Aorta (tissue), 5 donors: ENCODE measurements at regions not wholly inside any gene's neighbourhood (a gene's known extent, or its start where the extent isn't known, plus 50 kb on each side); places are given as distances from the start of the nearest gene placed in this dataset.

ENCODE experiments used
- ATAC-seq: fragments of 200-7000 bp; cut with Tn5 transposase; one replicate; pipeline ENCODE4 v1.9.1; 2022; ENCODE audit warnings: moderate library complexity; ENCODE audit not compliant: low FRiP score
- DNase-seq, 2 donors: peaks; one replicate each; pipeline ENCODE4 v3.0.0-alpha.2; 2020
- H3K27ac ChIP-seq, 2 donors: one replicate each; pipeline ENCODE4 v1.5.1; 2013; ENCODE audit warnings: low read length in 2 of 2, mild to moderate bottlenecking in 2 of 2, moderate library complexity in 2 of 2, control low read depth in 1 of 2, inconsistent platforms in 1 of 2, low read depth in 1 of 2
- H3K27me3 ChIP-seq, 2 donors: one replicate each; pipeline ENCODE4 v1.6.1; 2013; ENCODE audit warnings: control low read depth in 1 of 2, low read length in 1 of 2, mild to moderate bottlenecking in 1 of 2, moderate library complexity in 1 of 2; ENCODE audit not compliant: insufficient read depth in 2 of 2, control insufficient read depth in 1 of 2
- H3K36me3 ChIP-seq, 2 donors: one replicate each; pipeline ENCODE4 v1.6.1; 2013; ENCODE audit warnings: control low read depth in 1 of 2, low read length in 1 of 2, mild to moderate bottlenecking in 1 of 2; ENCODE audit not compliant: insufficient read depth in 2 of 2, control insufficient read depth in 1 of 2
- H3K4me1 ChIP-seq, 2 donors: one replicate each; pipeline ENCODE4 v1.6.1; 2013; ENCODE audit warnings: low read length in 2 of 2, control low read depth in 1 of 2, mild to moderate bottlenecking in 1 of 2, moderate library complexity in 1 of 2; ENCODE audit not compliant: insufficient read depth in 2 of 2, control insufficient read depth in 1 of 2
- H3K4me3 ChIP-seq, 2 donors: one replicate each; pipeline ENCODE4 v1.5.1; 2013; ENCODE audit warnings: low read length in 2 of 2, control low read depth in 1 of 2, mild to moderate bottlenecking in 1 of 2
- H3K9me3 ChIP-seq: one replicate; pipeline ENCODE4 v1.6.1; 2013; ENCODE audit warnings: mild to moderate bottlenecking, low read length; ENCODE audit not compliant: control insufficient read depth
- WGBS, 2 donors: extraction: QIAGEN DNeasy Blood & Tissue Kit; methylation state at CpG; one replicate each; pipeline ENCODE4 v1.1.7; 2013; 5-methylcytosine and 5-hydroxymethylcytosine counted together
- intact Hi-C, 2 donors: fragments of 100-400 bp; cut with DNase I; formaldehyde crosslinking; loops; one replicate each; pipeline versions ENCODE4 v1.14.2 to v1.15.0; 2022
- donor health status: healthy with polysubstance abuse.
- donor health status: Bipolar disorder and iron deficiency.
- donor health status: DM: no; HTN: no; CAD: no.
- donor health status: DM: no; HTN: no; CAD: no.
- donor health status: DM: yes; HTN: yes; CAD: no.

DNA sequence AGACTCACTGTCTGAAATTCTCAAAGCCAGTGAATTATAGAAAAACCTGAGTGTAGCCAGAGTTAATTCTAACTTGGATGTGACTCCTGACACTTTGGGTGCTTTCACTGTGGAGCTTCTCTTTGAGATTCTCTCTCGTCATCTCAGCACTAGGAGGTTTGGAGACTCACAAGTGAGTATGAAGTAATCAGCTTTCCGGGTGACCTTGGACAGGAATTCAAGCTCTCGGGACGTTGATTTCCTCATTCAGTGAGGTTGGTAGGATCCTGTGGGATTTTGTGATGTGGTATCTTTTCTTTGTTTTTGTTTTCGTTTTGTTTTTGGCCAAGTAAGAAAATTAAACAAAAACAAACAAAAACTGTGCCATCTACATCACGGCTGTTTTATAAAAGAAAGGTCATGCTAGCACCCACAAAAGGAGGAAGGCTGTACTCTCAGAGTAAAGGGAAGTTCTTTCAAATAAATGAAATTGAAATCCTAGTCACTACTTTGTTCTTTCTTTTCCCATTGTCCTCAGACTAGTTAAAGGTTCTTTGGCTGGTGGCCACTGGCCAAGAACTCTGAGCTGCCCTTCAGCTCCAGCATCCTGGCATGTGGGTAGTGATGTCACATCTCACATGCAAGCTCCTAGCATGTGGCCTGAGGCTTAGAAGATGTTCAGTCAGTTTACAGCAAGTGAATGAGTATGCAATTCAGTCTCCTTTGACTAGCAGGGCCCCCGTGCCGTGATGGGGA, 263.3 kb upstream of the TPM1 start:
- peaks cover 0 to 2% of the 10 kb centered on the region in 2 donors for H3K36me3 ChIP-seq
- no peaks in the 10 kb centered on the region for H3K27me3 ChIP-seq
- H3K4me1 ChIP-seq = no peaks in the 10 kb centered on the region
- ATAC-seq = no peak
- no peak overlapping the region for H3K27ac ChIP-seq
- H3K4me3 ChIP-seq = no peak overlapping the region
- DNase-seq = no peak
- H3K9me3 ChIP-seq = no peaks in the 10 kb centered on the region
- 62 to 64% methylated on average over 8 of the region's 8 CpGs for WGBS, 2 donors
- intact Hi-C loops = no loop called here

DNA sequence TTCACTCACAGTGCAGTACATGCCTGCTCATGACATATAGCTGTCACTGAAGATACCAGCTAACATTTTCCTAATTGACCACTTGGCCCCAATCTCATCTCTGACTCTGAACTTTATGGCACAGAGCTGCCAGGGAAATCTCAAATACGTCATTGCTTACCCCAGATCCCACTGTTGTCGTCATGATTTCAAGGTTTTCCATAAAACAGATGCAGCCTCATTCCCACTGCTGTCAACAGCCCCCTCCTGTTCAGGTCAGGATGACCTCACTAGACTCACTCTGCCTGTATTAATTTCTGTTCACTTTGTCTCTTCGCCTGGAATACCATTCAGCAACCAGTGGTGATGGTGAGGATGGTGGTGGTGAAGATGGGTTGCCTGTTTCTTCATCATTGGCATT, 262.6 kb upstream of the TPM1 start:
- H3K4me1 ChIP-seq = no peaks in the 10 kb centered on the region
- H3K27me3 ChIP-seq = no peaks in the 10 kb centered on the region
- WGBS, 2 donors = 82 to 83% methylated on average over 3 of the region's 3 CpGs
- ATAC-seq (no peak), DNase-seq (no peak)
- H3K27ac ChIP-seq = no peak overlapping the region
- H3K36me3 ChIP-seq = peaks cover 0 to 2% of the 10 kb centered on the region in 2 donors
- no peak overlapping the region for H3K4me3 ChIP-seq
- intact Hi-C loops = loop anchor here (5.0 kb wide), 1 partner anchor 262 kb away; the partner anchor contains the start of gene TPM1 (in 2 of the 2)
- no peaks in the 10 kb centered on the region for H3K9me3 ChIP-seq

GRCh38 chr15:62781081-62781497, 261.5 kb upstream of the TPM1 start:
- DNase-seq = no peak
- intact Hi-C loops = loop anchor here (5.0 kb wide), 1 partner anchor 261 kb away; the partner anchor contains the start of gene TPM1 (in 2 of the 2)
- Histone ChIP-seq H3K4me3 (no peak overlapping the region), H3K9me3 (no peaks in the 10 kb centered on the region), H3K27ac (no peak overlapping the region), H3K36me3 (peaks cover 0 to 2% of the 10 kb centered on the region in 2 donors), H3K4me1 (no peaks in the 10 kb centered on the region), H3K27me3 (no peaks in the 10 kb centered on the region)
- ATAC-seq = no peak
- 54 to 56% methylated on average over 5 of the region's 5 CpGs for WGBS, 2 donors

DNA sequence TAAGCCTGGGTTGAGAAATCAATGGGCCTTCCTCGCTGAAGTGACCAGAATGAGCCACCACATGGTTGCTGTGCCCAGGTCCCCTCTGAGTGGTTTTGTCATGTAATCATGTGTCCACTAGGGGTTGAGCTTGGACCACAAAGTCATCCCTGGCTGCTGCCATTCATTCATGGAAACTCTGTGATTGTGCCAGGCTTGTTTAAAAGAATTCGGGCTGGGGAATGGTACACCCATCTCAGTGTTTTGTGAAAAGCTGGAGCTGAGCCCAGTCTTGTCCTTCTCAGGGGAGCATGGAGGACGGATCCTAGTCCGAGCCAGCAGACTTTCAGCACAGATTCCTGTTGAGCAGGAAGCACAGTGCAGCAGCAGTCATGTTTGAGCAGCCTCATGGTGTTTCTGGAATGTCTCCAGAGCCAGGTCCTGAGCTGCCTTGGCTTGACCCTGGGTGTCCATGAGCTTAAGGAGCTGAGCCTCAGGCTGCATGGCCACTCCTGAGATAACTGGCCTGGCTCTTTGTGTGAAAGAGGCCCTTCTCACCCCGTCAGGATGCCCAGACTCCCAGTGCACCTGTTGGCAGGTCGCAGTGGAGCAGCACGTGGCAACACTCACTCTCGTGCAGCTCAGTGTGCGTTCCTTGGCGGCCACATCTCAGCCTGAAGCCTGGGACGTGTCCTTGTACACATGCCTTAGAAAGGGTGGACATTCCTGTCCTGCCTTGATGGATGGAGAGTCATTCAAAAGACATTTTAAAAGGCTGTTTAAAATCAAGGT, 260.3 kb upstream of the TPM1 start:
- H3K9me3 ChIP-seq = no peaks in the 10 kb centered on the region
- ATAC-seq = peak; percentile 89
- intact Hi-C loops = loop anchor here (1.0 to 5.0 kb wide), 3 partner anchors 260 to 311 kb away; partner anchors contain the start of gene TPM1 (in 2 of the 2)
- 11 to 14% methylated on average over 11 of the region's 11 CpGs for WGBS, 2 donors
- no peaks in the 10 kb centered on the region for H3K27me3 ChIP-seq
- H3K4me1 ChIP-seq = no peaks in the 10 kb centered on the region
- H3K27ac ChIP-seq = peak overlapping the region in 1 of 2 donors; percentile 84
- peaks cover 0 to 2% of the 10 kb centered on the region in 2 donors for H3K36me3 ChIP-seq
- no peak overlapping the region for H3K4me3 ChIP-seq
- DNase-seq = peak; percentile 82 to 87

DNA sequence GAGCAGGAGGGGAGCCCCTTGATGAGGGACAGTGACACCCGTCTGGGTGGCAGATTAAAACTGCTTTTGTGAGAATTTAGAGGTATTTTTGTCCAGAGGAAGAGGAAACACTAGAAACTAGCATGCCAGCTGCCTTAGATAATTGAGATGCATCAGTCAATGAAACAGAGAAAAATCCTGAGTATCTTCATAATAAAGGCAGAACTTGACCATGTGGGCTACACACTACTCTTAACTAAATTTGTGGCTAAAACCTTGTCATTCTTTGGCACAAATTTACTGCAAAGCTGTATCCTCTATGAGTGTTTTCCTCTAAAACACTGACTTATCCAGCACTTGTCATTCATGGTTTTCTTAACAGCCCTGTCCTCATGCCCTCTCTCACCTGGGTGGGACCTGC, 259.7 kb upstream of the TPM1 start:
- no peak for ATAC-seq
- 87 to 100% methylated on average over 1 of the region's 1 CpG for WGBS, 2 donors
- DNase-seq = no peak
- H3K9me3 ChIP-seq = no peaks in the 10 kb centered on the region
- H3K36me3 ChIP-seq = peaks cover 0 to 2% of the 10 kb centered on the region in 2 donors
- H3K4me3 ChIP-seq = no peak overlapping the region
- intact Hi-C loops = loop anchor here (1.0 to 5.0 kb wide), 3 partner anchors 259 to 310 kb away; partner anchors contain the start of gene TPM1 (in 2 of the 2)
- no peak overlapping the region for H3K27ac ChIP-seq
- no peaks in the 10 kb centered on the region for H3K27me3 ChIP-seq
- no peaks in the 10 kb centered on the region for H3K4me1 ChIP-seq

DNA sequence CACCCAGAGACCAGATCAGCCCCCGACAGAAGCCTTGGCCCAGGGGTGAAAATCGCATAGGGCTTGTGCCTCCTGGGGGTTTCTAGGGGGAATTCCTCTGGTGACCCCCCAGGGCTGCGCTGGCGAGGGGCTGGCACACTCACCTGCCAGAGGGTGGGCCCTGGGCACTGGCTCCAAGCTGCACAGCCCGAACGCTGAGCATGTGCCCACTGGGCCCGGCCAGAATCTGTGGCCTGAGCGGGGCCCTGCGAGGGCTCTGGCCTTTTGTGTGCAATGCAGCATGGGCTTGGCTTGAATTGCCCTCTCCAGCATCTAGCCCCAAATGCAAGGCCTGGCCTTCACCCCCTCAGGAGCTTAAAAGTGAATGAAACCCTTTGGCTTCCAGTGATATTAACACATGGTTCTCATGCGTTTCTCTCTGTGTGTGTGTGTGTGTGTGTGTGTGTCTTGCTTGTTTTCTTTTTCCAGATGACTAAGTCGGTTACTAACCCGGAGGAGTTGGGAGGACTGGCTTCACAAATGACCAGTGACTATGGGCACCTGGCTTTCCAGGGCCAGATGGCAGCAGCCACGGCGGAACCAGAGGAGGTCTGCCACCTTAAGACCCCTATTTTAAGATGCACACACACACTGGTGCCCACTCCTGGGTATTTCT, 259.1 kb upstream of the TPM1 start:
- no peaks in the 10 kb centered on the region for H3K4me1 ChIP-seq
- H3K36me3 ChIP-seq = peaks cover 0 to 2% of the 10 kb centered on the region in 2 donors

GRCh38 chr15:62785881-62786828, 256.4 kb upstream of the TPM1 start:
- intact Hi-C loops = loop anchor here in 1 of 2 donors (2.0 kb wide), 1 partner anchor 59 kb away; no protein-coding TSS in a partner anchor
- H3K36me3 ChIP-seq = peaks cover 0 to 1% of the 10 kb centered on the region in 2 donors
- no peaks in the 10 kb centered on the region for H3K9me3 ChIP-seq
- H3K4me3 ChIP-seq = no peak overlapping the region
- H3K27me3 ChIP-seq = no peaks in the 10 kb centered on the region
- 79 to 81% methylated on average over 10 of the region's 10 CpGs for WGBS, 2 donors
- H3K27ac ChIP-seq = no peak overlapping the region
- no peaks in the 10 kb centered on the region for H3K4me1 ChIP-seq
- ATAC-seq (no peak), DNase-seq (no peak)

More for the DNA sequence above, 259.1 kb upstream of the TPM1 start:
- intact Hi-C loops = loop anchor here (2.0 to 5.0 kb wide), 2 partner anchors 259 to 309 kb away; partner anchors contain the start of gene TPM1 (in 2 of the 2)
- H3K4me3 ChIP-seq = no peak overlapping the region
- H3K27ac ChIP-seq = no peak overlapping the region
- H3K9me3 ChIP-seq = no peaks in the 10 kb centered on the region
- WGBS, 2 donors = 64 to 69% methylated on average over 14 of the region's 14 CpGs
- no peaks in the 10 kb centered on the region for H3K27me3 ChIP-seq
- no peak for DNase-seq
- ATAC-seq = no peak
